ENCODE measurements at regions not wholly inside any gene's neighbourhood (a gene's known extent, or its start where the extent isn't known, plus 50 kb on each side); places are given as distances from the start of the nearest gene placed in this dataset.
"Not testable (repeated sequence)": the region's sequence is repeated elsewhere in the genome, so short reads cannot be mapped to it uniquely, and the experiment has no call there.

DNA sequence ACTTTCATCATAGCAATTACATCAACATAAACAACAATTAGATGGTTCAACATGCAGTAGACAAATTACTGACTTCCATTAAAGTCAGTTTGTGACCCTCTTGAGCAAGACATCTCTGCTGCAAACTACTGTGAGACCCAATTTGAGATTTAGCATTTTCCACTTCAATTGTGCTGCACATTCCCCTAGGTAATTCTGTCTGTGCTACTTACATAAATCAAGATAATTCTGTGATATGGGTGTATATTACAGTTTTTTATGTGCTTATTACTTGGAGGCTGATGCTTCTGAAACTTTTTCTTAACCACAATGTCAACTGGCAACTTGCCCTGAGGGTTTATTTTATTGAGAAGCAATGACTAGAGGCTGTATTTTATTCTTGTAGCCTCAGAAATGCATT is 1714.4 kb downstream of the OLFM4 start:
- peak; percentile 77 to 82 for DNase-seq

DNA sequence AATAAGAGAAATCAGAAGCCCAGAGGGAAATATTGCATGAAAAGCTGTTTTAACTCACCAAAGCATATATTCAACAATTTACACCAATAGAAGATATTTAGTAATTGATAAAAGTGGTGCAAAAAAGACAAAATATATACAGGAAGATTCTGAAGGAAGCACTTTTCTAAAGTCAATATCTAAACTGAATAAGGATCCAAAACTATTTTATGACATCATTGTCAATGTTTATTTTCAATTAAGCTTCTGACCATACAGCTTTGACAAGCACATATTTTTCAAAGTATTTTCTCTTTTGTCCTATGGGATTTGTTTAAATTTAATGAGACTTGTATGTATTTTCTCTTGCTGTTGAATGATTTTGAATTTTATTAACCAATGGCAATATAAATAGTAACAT is 1716.1 kb downstream of the OLFM4 start:
- no peak for DNase-seq

DNA sequence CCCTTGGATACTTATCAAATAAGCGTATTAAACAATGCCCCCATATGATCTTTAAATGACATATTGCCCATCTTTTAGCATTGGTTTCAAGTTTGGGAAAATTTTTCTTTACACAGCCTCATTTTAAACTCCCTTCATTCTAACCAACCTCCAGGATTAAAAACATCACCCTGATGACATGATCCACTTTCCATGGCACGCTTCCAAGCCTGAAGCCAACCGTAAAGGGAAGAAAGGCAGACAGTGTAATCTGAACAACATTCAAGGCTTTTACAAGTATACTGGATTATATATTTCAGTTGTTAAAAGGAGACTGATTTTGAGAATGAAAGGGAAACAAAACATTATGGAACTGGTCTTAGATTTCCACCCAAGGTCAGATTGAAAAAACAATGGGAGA is 1721.9 kb downstream of the OLFM4 start:
- DNase-seq = no peak

DNA sequence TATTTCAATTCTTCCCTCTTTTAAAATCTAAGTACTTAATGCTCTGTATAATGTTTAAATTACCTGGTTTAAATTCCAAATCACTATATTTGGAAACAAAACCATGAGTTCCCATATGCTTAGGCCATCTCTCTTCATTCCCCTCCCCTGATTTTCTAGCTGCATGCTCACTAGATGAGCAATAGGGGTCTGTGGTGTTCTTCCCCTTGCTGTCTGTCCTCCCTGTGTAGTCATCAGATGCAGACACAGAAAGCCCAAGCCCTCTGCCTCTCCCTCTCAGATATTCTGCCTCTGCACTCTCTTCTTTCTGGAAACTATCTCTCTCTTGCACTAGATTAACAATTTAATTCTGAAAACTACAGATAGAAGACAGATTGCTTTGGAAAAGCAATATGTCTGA is 1730.2 kb downstream of the OLFM4 start:
- DNase-seq = no peak

DNA sequence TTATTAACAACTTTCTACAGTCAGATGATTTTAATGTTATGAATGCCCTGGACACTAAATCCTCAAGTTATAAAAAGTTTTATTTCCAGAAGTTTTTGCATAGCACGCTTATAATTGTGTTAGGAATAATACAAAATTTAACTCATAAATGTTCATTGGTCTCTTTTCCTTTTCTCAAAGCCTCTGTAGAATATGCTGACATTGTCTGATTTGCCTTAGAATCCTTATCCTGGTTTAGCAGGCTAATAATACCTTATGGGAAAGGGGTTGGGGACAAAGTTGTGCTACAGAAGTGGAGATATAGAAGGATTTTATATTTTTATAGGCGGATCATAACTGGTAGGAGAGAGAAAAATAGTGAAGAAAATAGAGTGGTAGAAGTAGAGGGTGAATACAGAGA is 1739.6 kb downstream of the OLFM4 start:
- no peak for DNase-seq

DNA sequence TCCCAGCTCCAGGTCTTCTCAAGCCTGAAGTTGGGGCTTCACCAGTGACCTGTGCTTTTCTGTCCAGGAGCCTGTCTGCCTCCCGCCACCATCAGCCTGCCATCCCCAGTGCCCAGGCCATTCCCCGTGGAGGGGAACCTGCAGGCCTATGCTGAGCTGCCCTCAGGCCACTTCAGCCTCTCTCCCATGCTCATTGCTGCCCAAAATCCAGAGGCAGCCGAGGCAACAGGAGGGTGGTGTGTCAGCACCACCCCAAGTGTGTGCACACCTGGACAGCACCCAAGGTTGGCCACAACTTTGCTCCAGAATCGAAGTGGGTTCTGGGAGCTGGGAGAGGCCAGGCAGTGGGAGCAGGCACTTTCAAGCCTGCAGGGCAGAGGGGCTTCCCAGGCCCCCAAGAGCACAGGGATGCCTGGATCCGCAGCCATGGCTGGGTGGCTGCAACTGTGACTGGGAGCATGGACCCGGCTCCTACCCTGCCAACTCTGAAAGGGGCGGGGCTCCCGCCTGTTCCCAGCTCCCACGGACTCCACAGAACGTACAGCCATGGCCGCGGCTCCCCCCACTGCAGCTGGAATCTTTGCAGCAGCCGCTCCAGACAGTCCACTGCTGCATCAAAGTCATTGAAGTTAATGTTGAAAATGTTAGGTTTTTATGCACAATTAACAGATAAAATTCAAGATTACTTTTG is 1747.0 kb downstream of the OLFM4 start:
- no peak for DNase-seq

DNA sequence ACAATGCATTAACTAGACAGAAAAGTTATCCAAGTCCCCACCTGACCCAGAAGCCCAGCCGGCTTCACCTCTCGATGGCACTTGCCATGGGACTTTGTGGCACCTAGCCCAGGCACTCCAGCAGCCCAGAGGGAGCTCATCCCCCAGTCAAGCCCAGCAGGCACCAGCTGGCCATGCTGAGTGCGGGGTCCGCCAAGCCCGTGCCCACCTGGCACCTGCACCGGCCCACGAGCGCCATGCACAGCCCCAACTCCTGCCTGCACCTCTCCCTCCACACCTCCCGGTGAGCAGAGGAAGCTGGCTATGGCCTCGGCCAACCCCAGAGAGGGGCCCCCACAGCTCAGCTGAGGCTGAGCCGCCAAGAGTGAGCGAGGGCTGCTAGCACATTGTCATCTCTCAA is 1759.1 kb downstream of the OLFM4 start:
- no peak for DNase-seq

DNA sequence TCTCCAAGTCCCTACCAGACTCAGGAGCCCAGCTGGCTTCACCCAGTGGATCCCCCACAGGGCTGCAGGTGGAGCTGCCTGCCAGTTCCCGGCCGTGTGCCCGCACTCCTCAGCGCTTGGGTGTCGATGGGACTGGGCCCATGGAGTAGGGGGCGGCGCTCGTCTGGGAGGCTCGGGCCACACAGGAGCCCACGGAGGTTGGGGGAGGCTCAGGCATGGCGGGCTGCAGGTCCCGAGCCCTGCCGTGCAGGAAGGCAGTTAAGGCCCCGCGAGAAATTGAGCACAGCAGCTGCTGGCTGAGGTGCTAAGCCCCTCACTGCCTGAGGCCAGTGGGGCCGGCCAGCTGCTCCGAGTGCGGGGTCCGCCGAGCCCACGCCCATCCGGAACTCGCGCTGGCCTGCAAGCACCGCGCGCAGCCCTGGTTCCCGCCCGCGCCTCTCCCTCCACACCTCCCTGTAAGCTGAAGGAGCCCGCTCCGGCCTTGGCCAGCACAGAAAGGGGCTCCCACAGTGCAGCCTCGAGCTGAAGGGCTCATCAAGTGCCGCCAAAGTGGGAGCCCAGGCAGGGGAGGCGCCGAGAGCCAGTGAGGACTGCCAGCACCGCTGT is 1771.1 kb downstream of the OLFM4 start:
- no peak for DNase-seq

DNA sequence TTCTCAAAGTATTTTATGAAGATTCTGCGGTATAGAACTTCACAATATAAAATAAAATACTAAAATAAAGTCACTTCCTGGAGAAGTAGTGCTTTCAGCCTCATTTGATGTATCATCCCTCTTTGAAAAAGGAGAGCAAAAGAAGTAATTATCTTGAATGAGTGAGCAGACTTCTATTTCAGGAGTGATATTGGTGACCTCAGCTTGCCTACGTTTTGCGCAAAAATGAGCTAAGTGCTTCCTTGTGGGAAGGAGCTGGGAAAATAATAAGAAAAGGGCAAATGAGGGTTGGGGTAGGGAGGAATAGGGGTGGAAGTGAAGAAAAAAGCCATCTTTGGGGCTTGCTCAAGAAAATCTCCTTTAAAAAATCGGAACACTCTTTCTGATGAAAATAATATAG is 1773.6 kb downstream of the OLFM4 start:
- no peak for DNase-seq

DNA sequence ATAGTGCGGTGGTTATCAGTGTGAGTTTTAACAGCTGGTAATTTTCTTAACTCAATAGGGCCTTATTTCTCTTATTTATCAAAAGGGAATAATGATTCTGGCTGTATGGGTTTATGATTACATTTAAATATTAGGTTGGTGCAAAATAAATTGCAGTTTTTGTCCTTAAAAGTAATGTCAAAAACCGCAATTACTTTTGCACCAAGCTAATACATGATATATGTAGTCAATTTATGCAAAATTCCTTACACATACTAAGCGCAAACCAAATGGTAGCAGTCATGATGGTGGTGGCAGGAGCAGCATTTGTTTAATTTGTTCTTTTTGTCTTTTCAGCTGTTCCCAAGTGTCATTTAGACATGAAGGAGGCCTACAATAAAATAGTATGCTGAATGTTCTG is 1777.1 kb downstream of the OLFM4 start:
- DNase-seq = no peak

DNA sequence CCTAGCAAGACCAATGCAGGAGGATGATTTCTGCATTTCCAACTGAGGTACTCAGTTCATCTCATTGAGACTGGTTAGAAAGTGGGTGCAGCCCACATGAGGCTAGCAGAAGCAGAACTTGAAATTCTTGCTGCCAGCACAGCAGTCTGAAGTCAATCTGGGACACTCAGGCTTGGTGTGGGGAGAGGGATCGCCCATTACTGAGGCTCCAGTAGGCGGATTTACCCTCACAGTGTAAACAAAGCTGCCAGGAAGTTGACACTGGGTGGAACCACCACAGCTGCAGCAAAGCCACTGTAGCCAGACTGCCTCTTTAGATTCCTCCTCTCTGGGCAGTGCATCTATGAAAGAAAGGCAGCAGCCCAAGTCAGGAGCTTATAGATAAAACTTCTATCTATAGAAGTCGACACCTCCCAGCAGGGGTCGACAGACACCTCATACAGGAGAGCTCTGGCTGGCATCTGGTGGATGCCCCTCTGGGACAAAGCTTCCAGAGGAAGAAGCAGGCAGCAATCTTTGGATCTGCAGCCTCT is 1793.4 kb downstream of the OLFM4 start:
- DNase-seq = not testable (repeated sequence)

DNA sequence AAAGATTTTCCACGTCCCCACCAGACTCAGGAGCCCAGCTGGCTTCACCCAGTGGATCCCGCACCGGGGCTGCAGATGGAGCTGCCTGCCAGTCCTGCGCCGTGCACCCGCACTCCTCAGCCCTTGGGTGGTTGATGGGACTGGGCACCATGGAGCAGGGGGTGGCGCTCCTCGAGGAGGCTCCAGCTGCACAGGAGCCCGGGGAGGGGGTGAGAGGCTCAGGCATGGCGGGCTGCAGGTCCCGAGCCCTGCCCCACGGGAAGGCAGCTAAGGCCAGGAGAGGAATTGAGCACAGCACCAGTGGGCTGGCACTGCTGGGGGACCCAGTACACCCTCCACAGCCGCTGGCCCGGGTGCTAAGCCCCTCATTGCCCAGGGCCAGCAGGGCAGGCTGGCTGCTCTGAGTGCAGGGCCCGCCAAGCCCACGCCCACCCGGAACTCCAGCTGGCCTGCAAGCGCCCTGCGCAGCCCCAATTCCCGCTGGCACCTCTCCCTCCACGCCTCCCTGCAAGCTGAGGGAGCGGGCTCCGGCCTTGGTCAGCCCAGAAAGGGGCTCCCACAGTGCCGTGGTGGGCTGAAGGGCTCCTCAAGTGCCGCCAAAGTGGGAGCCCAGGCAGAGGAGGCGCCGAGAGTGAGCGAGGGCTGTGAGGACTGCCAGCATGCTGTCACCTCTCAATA is 1800.9 kb downstream of the OLFM4 start:
- not testable (repeated sequence) for DNase-seq

DNA sequence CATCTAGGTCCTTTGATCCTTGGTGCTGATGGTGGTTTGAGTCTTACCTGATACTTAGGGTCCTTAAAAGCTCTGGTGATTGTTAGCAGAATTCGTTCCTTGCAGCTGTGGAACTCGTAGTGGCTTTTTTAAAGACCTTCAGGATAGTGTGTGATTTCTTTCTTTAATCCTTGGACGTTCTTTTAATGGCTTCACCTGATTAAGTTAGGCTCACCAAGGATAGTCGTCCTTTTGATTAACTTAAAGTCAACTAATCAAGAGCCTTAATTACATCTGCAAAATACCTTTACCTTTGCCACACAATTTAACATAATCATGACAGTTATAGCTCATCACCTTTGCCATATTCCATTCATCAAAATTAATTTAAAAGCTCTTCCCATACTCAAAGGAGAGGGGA is 1807.7 kb downstream of the OLFM4 start:
- DNase-seq = no peak

DNA sequence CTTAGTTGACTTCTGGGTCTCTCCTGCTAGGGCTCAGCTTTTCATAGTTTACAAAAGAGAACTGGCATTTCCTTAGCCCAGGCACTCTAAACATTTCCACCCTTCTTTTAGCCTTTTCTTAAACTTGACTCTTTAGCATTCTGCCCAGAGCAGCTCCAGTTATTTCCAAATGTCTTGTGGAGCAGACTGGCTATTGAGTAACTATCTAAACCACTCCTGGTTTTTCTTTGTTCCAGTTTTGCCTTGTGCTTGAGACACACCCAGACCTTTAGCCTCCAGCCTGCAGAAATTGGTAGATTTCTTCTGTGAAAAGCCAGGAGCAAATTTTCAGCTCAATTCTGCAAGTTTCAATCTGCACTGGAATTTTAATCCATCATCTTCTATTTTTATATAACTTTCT is 1813.1 kb downstream of the OLFM4 start:
- no peak for DNase-seq

DNA sequence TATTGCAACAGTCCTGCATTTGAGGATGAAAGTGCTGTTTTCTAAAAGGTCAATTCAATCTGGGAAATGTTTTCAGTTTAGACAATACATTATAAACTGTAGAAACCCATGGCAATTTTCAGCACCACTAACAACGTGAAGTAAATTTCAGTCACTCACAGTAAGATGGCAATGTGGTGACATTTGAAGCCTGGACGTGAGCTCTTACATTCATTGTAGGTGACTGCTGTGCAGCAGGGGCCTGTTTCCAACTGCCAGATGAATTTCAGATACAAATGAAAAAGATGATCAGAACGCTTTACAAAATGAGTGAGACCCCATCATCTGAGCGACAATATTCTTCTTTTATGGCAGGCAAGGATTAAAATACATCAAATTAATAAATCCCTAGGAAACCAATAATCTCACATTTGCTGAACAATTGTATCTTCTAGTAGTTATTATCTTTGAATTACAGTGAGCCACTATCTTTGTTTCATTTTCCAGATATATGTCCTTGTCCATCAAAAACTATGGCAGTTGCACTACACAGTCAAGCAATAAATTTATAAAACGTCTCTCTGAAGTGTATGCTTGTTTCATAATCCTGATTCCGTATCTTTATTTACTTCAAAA is 1816.8 kb downstream of the OLFM4 start:
- no peak for DNase-seq

DNA sequence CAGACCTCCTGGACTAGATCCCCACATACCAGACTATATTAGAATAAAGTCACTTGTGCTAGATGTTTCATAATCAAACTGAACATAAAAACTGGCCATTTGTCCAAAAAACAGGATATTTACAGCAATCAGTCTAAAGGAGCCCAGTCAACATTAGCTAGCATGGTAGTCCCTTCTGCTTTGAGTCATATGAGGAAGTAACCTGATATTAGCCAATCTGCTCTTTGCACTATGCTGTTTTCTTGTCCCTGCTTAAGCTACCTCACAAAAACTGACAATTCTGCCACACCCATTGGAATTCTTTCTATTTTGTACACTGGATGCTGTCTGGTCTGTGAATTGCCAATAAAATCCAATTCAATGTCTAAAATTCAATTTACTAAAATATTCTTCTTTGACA is 1824.2 kb downstream of the OLFM4 start:
- no peak for DNase-seq

DNA sequence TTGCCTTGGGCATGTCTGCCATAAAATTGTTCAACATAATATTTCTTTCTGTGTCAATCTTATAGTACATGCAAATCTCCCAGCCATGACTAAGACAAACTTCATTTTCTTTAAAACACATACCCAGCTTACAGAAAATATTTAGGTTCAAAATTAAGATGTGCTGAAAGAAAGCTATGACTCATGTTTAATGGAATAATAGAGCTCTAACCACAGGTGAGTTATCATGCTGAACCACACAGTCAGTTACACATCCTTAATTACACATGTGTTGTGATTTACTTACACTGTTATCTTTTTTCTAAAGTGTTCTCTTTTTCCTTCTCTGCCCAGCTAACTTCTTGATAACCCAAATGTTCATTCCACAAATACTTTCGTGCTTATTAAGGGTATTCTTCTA is 1831.2 kb downstream of the OLFM4 start:
- no peak for DNase-seq

DNA sequence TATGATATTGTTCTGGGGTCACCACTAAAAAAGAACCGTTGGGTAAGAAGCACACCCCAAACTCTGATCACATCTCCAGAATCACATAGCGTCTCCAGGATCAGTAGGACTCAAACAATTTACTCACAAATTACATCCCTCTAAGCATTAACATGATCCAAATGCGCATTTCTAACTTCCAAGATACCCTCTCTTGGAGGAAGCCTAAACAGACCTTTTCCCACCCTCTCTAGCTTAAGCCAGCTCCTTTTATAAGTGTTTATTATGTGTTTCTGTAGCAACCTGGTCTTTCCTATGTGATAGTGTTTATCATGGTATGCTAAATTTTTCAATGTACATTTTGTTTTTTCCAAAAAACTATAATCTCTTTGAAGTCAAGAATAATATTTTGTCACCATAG is 1846.5 kb downstream of the OLFM4 start:
- DNase-seq = no peak

DNA sequence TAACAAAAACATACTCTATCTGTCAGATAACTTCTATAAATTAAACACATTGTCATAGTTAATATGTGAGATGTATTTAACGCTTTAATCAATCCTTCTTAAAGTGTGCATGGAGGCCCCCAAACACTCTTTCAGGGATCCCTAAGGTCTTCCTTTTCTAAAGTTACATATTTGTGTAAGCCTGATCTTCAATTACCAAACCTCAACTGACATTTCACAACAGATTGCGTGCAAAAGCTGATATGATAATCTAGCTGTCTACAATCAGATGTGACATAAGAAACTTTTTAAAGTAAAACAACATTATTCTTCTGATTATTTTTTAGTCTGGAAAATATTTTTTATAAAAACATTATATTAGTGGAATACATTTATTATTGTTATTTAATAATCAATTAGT is 1850.4 kb downstream of the OLFM4 start:
- no peak for DNase-seq

DNA sequence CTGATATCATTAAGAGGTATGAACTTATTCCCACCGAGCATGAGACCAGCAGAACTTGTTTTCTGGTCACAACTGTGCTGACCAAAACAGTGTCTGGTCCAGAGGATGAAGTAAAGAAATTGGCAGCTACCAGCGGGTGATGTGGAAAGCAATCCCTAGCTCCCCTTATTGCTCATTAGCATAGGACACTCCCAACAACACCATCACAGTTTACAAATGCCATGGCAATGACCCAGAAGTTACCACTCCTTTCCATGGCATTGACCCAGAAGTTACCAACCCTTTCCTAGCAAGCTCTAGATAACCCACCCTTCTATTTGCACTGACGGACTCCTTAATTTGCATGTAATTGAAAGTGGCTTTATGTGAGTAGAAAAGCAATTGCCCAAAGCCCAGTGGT is 1856.1 kb downstream of the OLFM4 start:
- no peak for DNase-seq

DNA sequence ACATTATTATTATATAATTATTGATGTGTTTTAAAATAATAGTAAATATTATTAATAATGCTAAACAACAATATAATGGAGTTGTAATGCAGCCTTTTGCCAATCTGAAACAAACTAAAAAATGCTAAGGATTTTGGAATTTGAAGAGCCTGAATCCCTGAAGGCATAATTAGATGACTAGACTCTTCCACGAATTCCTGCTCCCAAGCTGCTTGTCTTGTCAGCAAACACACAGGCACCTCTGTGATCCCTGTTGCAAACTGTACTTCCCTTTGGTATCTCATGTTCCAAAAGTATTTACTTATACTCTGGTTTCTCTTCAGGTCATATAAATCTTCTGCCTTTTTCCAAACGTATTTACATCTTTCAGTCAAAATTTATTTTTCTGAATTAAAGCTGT is 1862.4 kb downstream of the OLFM4 start:
- DNase-seq = no peak

DNA sequence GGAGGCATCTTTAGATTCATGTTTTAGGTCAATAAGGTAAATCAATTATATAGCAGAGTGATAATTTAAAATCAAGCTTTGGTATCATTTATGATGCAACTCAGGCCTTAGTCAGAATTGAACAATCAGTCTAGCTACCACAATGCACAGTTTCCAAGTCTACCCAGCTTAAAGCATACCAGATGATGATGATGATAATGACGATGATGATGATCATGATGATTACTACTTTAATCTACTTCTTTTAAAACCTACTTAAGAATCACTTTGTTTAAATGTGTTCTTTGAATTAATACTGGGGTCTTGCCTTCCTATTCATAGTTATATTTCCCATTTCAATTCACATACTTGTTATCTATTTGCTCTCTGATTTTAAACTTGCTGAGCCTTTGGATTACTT is 1872.7 kb downstream of the OLFM4 start:
- no peak for DNase-seq

DNA sequence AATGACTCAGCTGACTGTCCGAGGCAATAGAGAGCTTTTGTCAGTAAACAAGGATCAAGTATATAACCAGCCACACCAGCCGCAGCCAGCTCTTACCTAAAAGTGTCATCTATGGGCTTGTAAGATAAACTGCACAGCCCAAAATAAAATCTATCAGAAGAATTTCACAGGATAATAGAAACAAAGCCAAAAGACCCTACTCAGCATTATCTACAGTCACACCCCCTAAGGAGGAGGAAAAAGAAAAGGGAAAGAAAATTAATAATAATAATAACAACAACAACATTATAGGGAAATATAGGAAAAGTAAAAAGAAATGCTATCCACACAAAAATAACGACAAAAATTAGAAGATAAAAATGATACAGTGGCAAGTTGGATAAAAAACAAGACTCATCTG is 1883.8 kb downstream of the OLFM4 start:
- no peak for DNase-seq

DNA sequence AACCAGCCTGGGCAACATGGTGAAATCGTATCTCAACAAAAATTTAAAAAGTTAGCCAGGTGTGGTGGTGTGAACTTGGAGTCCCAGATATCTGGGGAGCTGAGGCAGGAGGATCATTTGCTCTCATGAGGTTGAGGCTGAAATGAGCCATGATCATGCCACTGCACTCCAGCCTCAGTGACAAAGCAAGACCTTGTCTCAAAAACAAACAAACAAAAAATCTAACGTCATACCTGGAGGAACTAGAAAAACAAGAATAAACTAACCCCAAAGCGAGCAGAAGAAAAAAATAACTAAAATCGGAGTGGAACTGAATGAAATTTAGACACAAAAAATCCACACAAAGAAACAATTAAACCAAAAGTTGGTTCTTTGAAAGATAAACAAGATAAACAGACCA is 1885.1 kb downstream of the OLFM4 start:
- DNase-seq = no peak

All from NCI-H1930 (cell line).